Progenitor cell of endocrine pancreas (in vitro differentiated cells): ENCODE measurements at regions not wholly inside any gene's neighbourhood (a gene's known extent, or its start where the extent isn't known, plus 50 kb on each side); places are given as distances from the start of the nearest gene placed in this dataset.
"Not testable (repeated sequence)": the region's sequence is repeated elsewhere in the genome, so short reads cannot be mapped to it uniquely, and the experiment has no call there.

Experiments used
- DNase-seq: peaks from one replicate; pipeline ENCODE4 v3.0.0; 2021; ENCODE audit warnings: low spot score; ENCODE audit not compliant: unreplicated experiment
- H3K27ac Mint-ChIP-seq: 2 replicates; pipeline ENCODE4 v1.8.0; 2021; ENCODE audit warnings: mild to moderate bottlenecking, moderate library complexity, mixed read lengths
- H3K27me3 Mint-ChIP-seq: 2 replicates; pipeline ENCODE4 v1.8.0; 2021; ENCODE audit warnings: mixed read lengths
- H3K36me3 Mint-ChIP-seq: 2 replicates; pipeline ENCODE4 v1.8.0; 2022; ENCODE audit warnings: mixed read lengths; ENCODE audit not compliant: insufficient read depth
- H3K4me1 Mint-ChIP-seq: 2 replicates; pipeline ENCODE4 v1.8.0; 2021; ENCODE audit warnings: low read depth, mixed read lengths
- H3K4me3 Mint-ChIP-seq: 2 replicates; pipeline ENCODE4 v1.8.0; 2021; ENCODE audit warnings: low read depth, mild to moderate bottlenecking, moderate library complexity, mixed read lengths
- H3K9me3 Mint-ChIP-seq: 2 replicates; pipeline ENCODE4 v1.8.0; 2021; ENCODE audit warnings: low read depth, mixed read lengths
- CTCF ChIP-seq: fragments of 200-600 bp; sonication (generic); IDR thresholded peaks from one replicate; pipeline ENCODE4 v1.5.0; 2021; ENCODE audit warnings: antibody characterized with exemption, mild to moderate bottlenecking; ENCODE audit not compliant: unreplicated experiment

GRCh38 chr10:32189400-32190084, 133.3 kb upstream of the KIF5B start:
- no peaks in the 10 kb centered on the region for H3K27me3 Mint-ChIP-seq
- H3K9me3 Mint-ChIP-seq, result no peaks in the 10 kb centered on the region
- no peak overlapping the region for H3K4me3 Mint-ChIP-seq
- H3K27ac Mint-ChIP-seq, result peak overlapping the region; percentile 94
- DNase-seq, result peak; percentile 12
- H3K36me3 Mint-ChIP-seq, result no peaks in the 10 kb centered on the region
- H3K4me1 Mint-ChIP-seq, result peaks cover 13% of the 10 kb centered on the region
- peak; percentile 43 for TF ChIP-seq CTCF

GRCh38 chr10:32188601-32189000, 132.4 kb upstream of the KIF5B start:
- H3K9me3 Mint-ChIP-seq, H3K27ac Mint-ChIP-seq, DNase-seq: not testable (repeated sequence)

GRCh38 chr10:32187686-32188085, 131.5 kb upstream of the KIF5B start:
- H3K27me3 Mint-ChIP-seq, result no peaks in the 10 kb centered on the region
- DNase-seq, result no peak
- no peaks in the 10 kb centered on the region for H3K36me3 Mint-ChIP-seq
- peaks cover 13% of the 10 kb centered on the region for H3K4me1 Mint-ChIP-seq
- TF ChIP-seq CTCF, result no peak
- no peak overlapping the region for H3K4me3 Mint-ChIP-seq
- H3K9me3 Mint-ChIP-seq, result no peaks in the 10 kb centered on the region
- H3K27ac Mint-ChIP-seq, result no peak overlapping the region

More at GRCh38 chr10:32188601-32189000, 132.4 kb upstream of the KIF5B start:
- H3K4me3 Mint-ChIP-seq, H3K36me3 Mint-ChIP-seq, H3K27me3 Mint-ChIP-seq: not testable (repeated sequence)
- H3K4me1 Mint-ChIP-seq, result peaks cover 13% of the 10 kb centered on the region

- H3K4me3 Mint-ChIP-seq, H3K27ac Mint-ChIP-seq, H3K9me3 Mint-ChIP-seq, DNase-seq, H3K27me3 Mint-ChIP-seq, H3K4me1 Mint-ChIP-seq, H3K36me3 Mint-ChIP-seq: not testable (repeated sequence)
Observed at GRCh38 chr10:32183652-32184051, 127.4 kb upstream of the KIF5B start.

- H3K27me3 Mint-ChIP-seq, result no peaks in the 10 kb centered on the region
- no peak overlapping the region for H3K27ac Mint-ChIP-seq
- no peak overlapping the region for H3K4me3 Mint-ChIP-seq
- H3K4me1 Mint-ChIP-seq, result no peaks in the 10 kb centered on the region
- no peaks in the 10 kb centered on the region for H3K36me3 Mint-ChIP-seq
- H3K9me3 Mint-ChIP-seq, result no peaks in the 10 kb centered on the region
- TF ChIP-seq CTCF, result no peak
- no peak for DNase-seq
Observed at GRCh38 chr10:32182476-32182875, 126.3 kb upstream of the KIF5B start.

- no peak for TF ChIP-seq CTCF
- no peaks in the 10 kb centered on the region for H3K4me1 Mint-ChIP-seq
- DNase-seq, result no peak
- H3K27me3 Mint-ChIP-seq, result no peaks in the 10 kb centered on the region
- H3K27ac Mint-ChIP-seq, result no peak overlapping the region
- H3K36me3 Mint-ChIP-seq, result no peaks in the 10 kb centered on the region
- H3K4me3 Mint-ChIP-seq, result no peak overlapping the region
- H3K9me3 Mint-ChIP-seq, result no peaks in the 10 kb centered on the region
Observed at GRCh38 chr10:32180390-32181280, 124.4 kb upstream of the KIF5B start.
